Panc1 (cell line): ENCODE measurements at regions not wholly inside any gene's neighbourhood (a gene's known extent, or its start where the extent isn't known, plus 50 kb on each side); places are given as distances from the start of the nearest gene placed in this dataset.

ENCODE experiments used
- ATAC-seq: fragments of 200-7000 bp; cut with Tn5 transposase; 2 replicates; pipeline ENCODE4 v1.9.1; 2020; ENCODE audit warnings: mild to moderate bottlenecking, moderate library complexity
- BruUV-seq: library from RNA; stranded (reverse); fragments of 400-500 nt; replicated peaks from 2 replicates; lab custom pipeline; 2021; lab: Mats Ljungman, UMichigan
- CTCF ChIA-PET: fragments of 300-600 bp; sonication (Branson Sonifier 250); formaldehyde crosslinking; loops from one replicate; lab custom pipeline; 2022; ENCODE audit warnings: antibody characterized with exemption; lab: Charles Lee
- POLR2A ChIA-PET: fragments of 300-600 bp; sonication (Branson Sonifier 250); formaldehyde crosslinking; loops from one replicate; lab custom pipeline; 2022; ENCODE audit warnings: antibody characterized with exemption; lab: Charles Lee
- DNase-seq: peaks from one replicate; pipeline ENCODE4 v3.0.0-alpha.2; 2010; ENCODE audit warnings: low read depth, low spot score
- H3K27ac ChIP-seq: 2 replicates; pipeline ENCODE4 v1.5.1; 2011; ENCODE audit warnings: mild to moderate bottlenecking, low read length, inconsistent platforms
- H3K27me3 ChIP-seq: fragments of 200-500 bp; sonication (Bioruptor generic); 2 replicates; pipeline ENCODE4 v1.6.0; 2014; ENCODE audit warnings: low read length, inconsistent platforms; ENCODE audit not compliant: control insufficient read depth, insufficient read depth
- H3K36me3 ChIP-seq: fragments of 200-500 bp; sonication (Bioruptor generic); 2 replicates; pipeline ENCODE4 v1.5.1; 2014; ENCODE audit warnings: inconsistent platforms, mild to moderate bottlenecking, low read length, moderate library complexity; ENCODE audit not compliant: control insufficient read depth, insufficient read depth
- H3K4me1 ChIP-seq: 2 replicates; pipeline ENCODE4 v1.5.1; 2011; ENCODE audit warnings: inconsistent platforms, mild to moderate bottlenecking, low read length, moderate library complexity; ENCODE audit not compliant: control insufficient read depth, insufficient read depth
- H3K4me3 ChIP-seq, 2 experiments: 2 replicates each; pipeline ENCODE4 v1.5.1; 2011 to 2012; ENCODE audit warnings: low read depth in 2 of 2, low read length in 2 of 2, mild to moderate bottlenecking in 2 of 2, inconsistent platforms in 1 of 2, moderate library complexity in 1 of 2
- H3K9me3 ChIP-seq: fragments of 200-500 bp; sonication (Bioruptor generic); 2 replicates; pipeline ENCODE4 v1.5.1; 2014; ENCODE audit warnings: low read depth, mild to moderate bottlenecking, inconsistent platforms, low read length, moderate library complexity; ENCODE audit not compliant: control insufficient read depth, insufficient read depth
- POLR2AphosphoS5 ChIP-seq: IDR thresholded peaks from 2 replicates; pipeline ENCODE4 v1.6.1; 2012; ENCODE audit warnings: mild to moderate bottlenecking, low read depth, low read length, moderate library complexity
- SIN3A ChIP-seq: IDR thresholded peaks from 2 replicates; pipeline ENCODE4 v1.6.1; 2012; ENCODE audit warnings: low read depth, mild to moderate bottlenecking, low read length, moderate library complexity, borderline replicate concordance; ENCODE audit not compliant: insufficient read depth
- TCF7L2 ChIP-seq: IDR thresholded peaks from 2 replicates; pipeline ENCODE4 v1.6.1; 2011; ENCODE audit warnings: mild to moderate bottlenecking, low read depth, low read length, inconsistent platforms
- in situ Hi-C: cut with HindIII; loops from 2 replicates; pipeline ENCODE4 v1.10.0; 2016; ENCODE audit warnings: low sequenced_read_pairs, low pct_unique_long_range_greater_than_20kb
- intact Hi-C: fragments of 100-400 bp; cut with micrococcal nuclease; formaldehyde crosslinking; loops from one replicate; pipeline ENCODE4 v1.10.0; 2022; ENCODE audit not compliant: unreplicated experiment
- TF ChIP-seq, protein P1 (sequence below): fragments of 450-650 bp; IDR thresholded peaks from 2 replicates; pipeline ENCODE4 v1.5.1; 2017; ENCODE audit warnings: mild to moderate bottlenecking
- TF ChIP-seq, protein P2 (sequence below), 2 experiments: IDR thresholded peaks; 2 replicates each; pipeline ENCODE4 v1.6.1; 2011 to 2012; ENCODE audit warnings: low read depth in 2 of 2, control low read depth in 1 of 2, low read length in 1 of 2, mild to moderate bottlenecking in 1 of 2, moderate library complexity in 1 of 2; ENCODE audit not compliant: insufficient read depth in 1 of 2

DNA sequence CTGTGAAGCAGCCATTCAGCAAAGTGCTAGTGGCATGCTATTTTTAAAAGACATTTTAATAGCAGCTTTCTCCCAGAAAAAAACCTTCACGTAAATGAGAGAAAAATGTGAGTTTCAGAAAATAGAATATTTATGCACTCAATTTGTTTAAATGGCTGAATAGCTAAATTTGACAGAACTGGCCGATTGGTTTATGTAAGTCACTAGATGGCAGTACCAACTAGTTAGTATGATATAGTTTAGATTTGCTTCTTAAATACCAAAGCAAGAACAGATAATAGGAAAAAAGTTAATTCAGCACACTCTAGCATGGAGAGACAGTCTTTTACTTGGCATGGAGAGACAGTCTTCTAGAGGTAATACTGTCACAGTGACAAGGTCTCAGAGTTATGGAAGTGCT is 250.1 kb downstream of the SNCA start:
- DNase-seq, result no peak
- in situ Hi-C loops, result no loop called here
- no peaks in the 10 kb centered on the region for H3K9me3 ChIP-seq
- no peak for TF ChIP-seq SIN3A
- TF ChIP-seq, protein P1, sequence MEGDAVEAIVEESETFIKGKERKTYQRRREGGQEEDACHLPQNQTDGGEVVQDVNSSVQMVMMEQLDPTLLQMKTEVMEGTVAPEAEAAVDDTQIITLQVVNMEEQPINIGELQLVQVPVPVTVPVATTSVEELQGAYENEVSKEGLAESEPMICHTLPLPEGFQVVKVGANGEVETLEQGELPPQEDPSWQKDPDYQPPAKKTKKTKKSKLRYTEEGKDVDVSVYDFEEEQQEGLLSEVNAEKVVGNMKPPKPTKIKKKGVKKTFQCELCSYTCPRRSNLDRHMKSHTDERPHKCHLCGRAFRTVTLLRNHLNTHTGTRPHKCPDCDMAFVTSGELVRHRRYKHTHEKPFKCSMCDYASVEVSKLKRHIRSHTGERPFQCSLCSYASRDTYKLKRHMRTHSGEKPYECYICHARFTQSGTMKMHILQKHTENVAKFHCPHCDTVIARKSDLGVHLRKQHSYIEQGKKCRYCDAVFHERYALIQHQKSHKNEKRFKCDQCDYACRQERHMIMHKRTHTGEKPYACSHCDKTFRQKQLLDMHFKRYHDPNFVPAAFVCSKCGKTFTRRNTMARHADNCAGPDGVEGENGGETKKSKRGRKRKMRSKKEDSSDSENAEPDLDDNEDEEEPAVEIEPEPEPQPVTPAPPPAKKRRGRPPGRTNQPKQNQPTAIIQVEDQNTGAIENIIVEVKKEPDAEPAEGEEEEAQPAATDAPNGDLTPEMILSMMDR, result peak; percentile 25; the same call in 1 of the 2 replicates
- no peak overlapping the region for H3K27ac ChIP-seq
- no peaks in the 10 kb centered on the region for H3K36me3 ChIP-seq
- intact Hi-C loops, result loop anchor here (5.0 kb wide), 1 partner anchor 315 kb away; no protein-coding TSS in a partner anchor
- no TSS peak for BruUV-seq
- no peak for ATAC-seq
- POLR2A ChIA-PET, result no interaction called here
- H3K4me3 ChIP-seq, result no peak overlapping the region
- CTCF ChIA-PET, result no interaction called here
- H3K4me1 ChIP-seq, result no peaks in the 10 kb centered on the region
- no peaks in the 10 kb centered on the region for H3K27me3 ChIP-seq

DNA sequence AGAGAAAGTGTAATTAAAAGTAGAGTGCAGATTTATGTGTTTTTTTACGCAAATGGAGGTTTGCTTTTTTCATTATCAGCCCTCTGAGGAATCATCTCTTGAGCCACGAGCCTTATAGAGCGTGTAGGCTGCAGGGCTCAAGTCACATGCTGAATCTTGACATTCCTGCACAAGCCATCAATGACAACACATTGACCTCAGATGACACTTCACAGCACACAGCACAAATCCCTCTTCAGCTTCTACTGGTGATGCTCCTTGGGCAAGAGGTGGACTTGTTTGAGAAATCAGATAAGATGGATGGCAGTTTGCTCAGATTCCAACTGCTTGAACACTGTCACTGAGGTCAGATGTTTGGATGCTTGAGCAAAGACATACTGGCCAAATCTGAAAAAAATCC is 250.6 kb downstream of the SNCA start:
- in situ Hi-C loops (no loop called here), intact Hi-C loops (loop anchor here (5.0 kb wide), 1 partner anchor 316 kb away; no protein-coding TSS in a partner anchor)
- CTCF ChIA-PET, result no interaction called here
- Histone ChIP-seq H3K36me3 (no peaks in the 10 kb centered on the region), H3K4me3 (no peak overlapping the region), H3K4me1 (no peaks in the 10 kb centered on the region), H3K27me3 (no peaks in the 10 kb centered on the region), H3K9me3 (no peaks in the 10 kb centered on the region), H3K27ac (no peak overlapping the region)
- TF ChIP-seq SIN3A (no peak), TCF7L2 (no peak), POLR2AphosphoS5 (no peak)
- TF ChIP-seq, protein P2, sequence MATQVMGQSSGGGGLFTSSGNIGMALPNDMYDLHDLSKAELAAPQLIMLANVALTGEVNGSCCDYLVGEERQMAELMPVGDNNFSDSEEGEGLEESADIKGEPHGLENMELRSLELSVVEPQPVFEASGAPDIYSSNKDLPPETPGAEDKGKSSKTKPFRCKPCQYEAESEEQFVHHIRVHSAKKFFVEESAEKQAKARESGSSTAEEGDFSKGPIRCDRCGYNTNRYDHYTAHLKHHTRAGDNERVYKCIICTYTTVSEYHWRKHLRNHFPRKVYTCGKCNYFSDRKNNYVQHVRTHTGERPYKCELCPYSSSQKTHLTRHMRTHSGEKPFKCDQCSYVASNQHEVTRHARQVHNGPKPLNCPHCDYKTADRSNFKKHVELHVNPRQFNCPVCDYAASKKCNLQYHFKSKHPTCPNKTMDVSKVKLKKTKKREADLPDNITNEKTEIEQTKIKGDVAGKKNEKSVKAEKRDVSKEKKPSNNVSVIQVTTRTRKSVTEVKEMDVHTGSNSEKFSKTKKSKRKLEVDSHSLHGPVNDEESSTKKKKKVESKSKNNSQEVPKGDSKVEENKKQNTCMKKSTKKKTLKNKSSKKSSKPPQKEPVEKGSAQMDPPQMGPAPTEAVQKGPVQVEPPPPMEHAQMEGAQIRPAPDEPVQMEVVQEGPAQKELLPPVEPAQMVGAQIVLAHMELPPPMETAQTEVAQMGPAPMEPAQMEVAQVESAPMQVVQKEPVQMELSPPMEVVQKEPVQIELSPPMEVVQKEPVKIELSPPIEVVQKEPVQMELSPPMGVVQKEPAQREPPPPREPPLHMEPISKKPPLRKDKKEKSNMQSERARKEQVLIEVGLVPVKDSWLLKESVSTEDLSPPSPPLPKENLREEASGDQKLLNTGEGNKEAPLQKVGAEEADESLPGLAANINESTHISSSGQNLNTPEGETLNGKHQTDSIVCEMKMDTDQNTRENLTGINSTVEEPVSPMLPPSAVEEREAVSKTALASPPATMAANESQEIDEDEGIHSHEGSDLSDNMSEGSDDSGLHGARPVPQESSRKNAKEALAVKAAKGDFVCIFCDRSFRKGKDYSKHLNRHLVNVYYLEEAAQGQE (IDR thresholded peaks at IDR 0.05; ENCODE audit: insufficient read depth in 1 of 2, low read depth in 2 of 2, low read length in 1 of 2), result no peak
- TF ChIP-seq, protein P1, result no peak
- DNase-seq, result no peak
- BruUV-seq, result no TSS peak
- no peak for ATAC-seq
- POLR2A ChIA-PET, result no interaction called here
